Stimulated activated CD8-positive, alpha-beta memory T cell treated with anti-CD3 and anti-CD28 coated beads, Interleukin-4, amount 100 ng/mL, for 1 hour (primary cell): ENCODE measurements at regions not wholly inside any gene's neighbourhood (a gene's known extent, or its start where the extent isn't known, plus 50 kb on each side); places are given as distances from the start of the nearest gene placed in this dataset.

Experiments
- DNase-seq, 2 donors: peaks; one replicate each; pipeline ENCODE4 v3.0.0-alpha.2; 2020; ENCODE audit warnings: low read depth in 2 of 2, low spot score in 1 of 2

DNA sequence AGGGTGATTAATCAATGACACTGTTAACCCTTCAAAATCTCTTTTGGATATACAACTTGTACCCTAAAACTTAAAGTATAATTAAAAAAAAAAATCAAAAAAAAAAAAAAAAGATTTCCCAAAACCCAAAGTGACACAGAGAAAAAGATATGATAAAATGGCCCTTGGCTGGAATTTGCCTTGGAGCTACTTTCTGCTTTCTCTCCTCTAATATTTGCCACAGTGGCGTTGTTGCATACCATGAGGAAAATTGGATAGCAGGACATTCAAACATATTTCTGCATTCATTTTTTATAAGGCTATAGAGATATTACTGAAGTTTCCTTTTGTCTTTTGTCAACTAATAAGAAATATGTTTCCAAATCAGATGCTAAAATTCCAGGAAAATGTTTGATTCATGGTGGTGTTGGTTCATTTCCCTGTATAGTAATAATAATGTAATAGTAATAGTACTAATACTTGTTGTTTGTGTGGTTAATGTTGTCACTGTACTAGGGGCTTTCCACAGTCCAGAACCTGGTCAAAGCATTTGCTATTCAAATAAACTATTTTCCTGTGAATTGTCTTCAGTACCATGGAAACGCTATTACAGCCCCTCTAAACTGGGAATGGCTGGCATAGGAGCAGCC, 441.3 kb upstream of the THBS1 start:
- no peak for DNase-seq

GRCh38 chr15:39140060-39140604, 440.7 kb upstream of the THBS1 start:
- DNase-seq: no peak

DNA sequence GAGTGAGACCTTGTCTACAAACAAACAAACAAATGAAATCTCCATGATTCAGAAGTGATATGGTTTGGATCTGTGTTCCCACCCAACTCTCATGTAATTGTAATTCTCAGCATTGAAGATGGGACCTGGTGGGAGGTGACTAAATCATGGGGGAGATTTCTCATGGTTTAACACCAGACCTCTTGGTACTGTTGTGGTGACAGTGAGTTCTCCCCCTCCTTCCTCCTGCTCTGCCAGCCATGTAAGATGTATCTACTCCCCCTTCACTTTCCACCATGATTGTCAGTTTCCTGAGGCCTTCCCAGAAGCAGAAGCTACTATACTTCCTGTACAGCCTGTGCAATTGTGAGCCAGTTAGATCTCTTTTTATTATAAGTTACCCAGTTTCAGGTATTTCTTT, 438.4 kb upstream of the THBS1 start:
- DNase-seq: no peak

GRCh38 chr15:39143479-39143878, 437.4 kb upstream of the THBS1 start:
- no peak for DNase-seq

DNA sequence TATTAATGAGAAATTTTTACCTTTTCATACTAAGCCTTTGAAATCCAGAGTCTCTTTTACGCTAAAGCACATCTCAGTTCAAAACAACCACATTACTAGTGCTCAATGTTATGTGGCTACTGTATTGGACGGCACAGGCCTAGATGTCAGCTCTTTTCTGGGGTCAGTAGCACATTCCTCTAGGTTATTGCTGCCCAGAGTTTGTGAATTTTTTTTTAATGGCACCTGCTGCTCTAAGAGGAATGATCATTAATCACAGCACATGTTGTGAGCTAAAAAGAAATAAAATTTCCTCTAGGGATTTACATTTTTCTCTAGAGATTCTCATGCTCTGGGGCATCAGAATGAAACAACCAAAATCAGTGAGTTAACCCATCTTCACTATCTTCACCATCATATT, 436.8 kb upstream of the THBS1 start:
- no peak for DNase-seq

DNA sequence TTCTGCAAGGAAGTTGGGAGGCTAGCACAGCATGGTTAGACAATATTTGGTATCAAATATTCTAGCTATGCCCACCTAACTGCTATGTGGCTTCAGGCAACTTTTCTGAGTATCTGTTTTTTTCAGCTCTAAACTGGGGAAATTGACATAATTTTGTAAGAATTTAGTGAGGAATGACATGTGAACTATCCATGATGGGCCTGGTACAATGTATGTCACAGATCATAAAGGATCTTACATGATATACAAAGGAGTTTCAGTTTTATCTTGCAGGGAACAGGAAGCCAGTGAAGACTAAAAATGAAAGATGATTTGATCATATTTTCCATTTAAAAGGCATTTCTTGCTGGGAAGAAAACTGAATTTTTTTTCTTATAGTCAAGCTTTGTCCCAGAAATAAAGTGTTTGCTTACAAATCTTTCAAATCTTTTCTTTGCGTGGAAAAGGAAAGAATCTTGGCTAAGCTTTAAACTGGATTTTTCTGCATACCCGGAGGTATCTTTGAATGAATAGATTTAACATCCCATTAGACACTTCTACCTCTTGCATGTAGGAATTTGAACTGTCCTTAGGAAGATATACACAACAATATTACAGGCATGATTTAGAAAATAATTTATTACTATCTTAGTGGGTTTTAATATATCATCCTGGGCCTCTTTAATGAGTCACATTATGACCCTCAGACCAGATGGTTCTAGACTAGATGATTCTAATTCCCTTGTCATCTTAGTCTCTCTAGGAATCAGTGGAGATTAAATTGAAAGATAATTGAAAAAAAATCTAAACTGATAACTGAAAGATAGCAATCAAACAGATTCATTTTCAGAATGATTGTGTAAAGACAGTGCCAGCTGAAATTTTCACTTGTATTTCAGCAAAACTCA, 436.0 kb upstream of the THBS1 start:
- DNase-seq: no peak

DNA sequence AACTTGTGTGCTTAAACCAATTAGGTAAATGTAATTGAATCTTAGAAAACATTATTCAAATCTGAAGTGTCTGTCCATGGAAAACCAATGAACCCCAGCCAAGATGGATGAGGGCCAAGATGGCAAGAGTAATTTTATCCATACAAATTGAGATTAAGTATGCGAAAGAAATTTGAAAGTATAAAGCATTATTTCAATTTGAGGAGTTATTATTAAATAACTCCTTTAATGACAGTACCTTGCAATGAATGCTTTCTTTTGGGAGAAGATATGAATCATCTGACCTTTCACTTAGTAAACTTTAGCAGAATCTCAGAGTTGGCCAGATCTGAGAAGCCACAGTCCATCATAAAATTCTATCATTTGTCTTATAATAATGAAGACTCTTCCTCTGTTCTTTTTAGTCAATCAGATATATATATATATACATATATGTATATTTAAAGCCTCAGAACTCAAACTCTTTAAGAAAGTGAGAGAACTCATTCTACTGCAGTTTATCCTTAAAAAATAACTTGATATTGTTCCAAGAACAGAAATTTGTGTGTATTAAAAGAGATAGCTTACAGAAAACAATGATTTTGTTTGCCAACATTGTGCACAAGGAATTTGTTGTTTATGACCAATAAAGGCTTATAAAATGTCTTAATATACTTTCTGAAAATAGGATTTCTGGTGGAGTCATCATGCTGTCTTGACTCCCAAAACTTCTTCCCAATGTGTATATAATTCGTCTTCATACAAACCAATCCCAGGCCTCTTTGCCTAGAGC, 434.8 kb upstream of the THBS1 start:
- no peak for DNase-seq

- DNase-seq: no peak
Observed at GRCh38 chr15:39149636-39150150, 431.2 kb upstream of the THBS1 start.

DNA sequence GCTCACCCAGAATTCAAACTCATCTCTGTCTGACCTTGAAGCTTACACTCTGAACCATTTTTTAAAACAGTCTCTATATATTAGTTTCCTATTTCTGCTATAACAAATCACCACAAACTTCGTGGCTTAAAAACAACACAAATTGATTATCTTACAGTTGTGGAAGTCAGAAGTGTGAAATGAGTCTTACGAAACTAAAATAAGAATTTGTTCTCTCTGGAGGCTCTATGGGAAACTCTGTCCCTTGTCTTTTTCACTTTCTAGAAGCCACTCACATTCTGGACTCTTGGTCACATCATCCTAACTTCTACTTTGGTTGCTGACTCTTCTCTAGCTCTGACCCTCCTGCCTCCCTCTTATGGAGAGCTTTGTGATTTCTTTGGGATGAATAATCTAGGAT, 429.3 kb upstream of the THBS1 start:
- DNase-seq: no peak

DNA sequence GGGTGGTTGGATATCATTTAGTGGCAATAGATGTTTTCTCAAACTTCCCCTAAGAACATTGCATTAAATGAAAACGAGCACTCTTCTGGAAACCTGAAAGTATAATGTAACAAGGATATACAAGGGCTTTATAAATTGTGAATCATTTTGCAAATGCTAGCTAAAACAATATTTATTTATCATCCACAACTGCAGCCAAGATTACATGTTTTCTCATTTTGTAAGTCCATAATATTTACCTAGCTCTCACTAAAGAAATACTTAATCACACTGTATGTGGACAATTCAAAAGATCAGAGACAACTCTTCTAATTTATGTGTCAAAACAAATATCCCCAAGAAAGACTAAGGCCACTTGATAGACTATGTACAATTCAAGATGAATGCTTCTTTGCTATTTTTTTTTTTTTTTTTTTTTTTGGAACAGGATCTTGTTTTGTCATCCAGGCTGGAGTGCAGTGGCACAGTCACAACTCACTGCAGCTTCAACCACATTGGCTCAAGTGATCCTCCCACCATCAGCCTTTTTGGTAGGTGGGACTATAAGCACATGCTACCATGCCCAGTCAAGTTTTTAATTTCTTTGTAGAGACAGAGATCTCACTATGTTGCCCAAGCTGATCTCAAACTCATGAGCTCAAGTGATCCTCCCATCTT, 427.7 kb upstream of the THBS1 start:
- no peak for DNase-seq

- no peak for DNase-seq
Observed at GRCh38 chr15:39153716-39154115, 427.2 kb upstream of the THBS1 start.

DNA sequence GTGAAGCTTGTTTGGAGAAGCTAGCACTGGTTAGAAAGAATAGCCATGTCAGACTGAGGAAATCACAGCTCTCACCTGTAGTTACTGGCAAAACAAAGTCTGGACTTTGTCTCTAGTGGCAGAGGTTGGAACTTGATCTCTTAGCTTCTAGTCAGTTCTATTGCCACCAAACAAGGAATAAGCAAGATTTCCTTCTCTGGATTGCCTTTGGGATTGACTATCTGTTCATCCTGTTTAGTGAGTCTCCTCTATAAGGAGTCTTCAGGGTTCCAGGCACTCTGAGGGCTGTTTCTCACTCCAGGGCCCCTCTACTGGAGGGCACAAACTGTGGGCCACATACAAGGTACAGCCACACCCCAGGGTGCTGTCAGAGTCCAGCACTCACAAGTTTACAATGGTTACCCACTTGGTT, 426.6 kb upstream of the THBS1 start:
- DNase-seq: no peak

DNA sequence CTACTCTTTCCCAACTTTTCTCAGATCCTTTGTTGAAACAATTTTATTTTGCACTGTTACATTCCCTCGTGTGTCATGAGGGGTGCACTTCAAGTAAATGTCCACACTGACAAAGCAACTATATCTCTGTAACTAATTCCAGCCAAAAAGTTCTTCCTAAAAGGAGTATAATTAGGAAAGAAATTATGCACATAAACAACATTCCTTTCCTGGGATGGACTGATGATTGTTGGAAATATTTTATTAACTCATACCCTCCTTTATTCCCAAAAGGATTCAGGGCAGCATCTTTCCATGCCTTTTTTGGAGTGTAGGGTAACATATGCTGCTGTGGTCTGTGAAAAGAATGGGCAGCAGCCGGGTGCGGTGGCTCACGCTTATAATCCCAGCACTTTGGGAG, 426.1 kb upstream of the THBS1 start:
- no peak for DNase-seq

DNA sequence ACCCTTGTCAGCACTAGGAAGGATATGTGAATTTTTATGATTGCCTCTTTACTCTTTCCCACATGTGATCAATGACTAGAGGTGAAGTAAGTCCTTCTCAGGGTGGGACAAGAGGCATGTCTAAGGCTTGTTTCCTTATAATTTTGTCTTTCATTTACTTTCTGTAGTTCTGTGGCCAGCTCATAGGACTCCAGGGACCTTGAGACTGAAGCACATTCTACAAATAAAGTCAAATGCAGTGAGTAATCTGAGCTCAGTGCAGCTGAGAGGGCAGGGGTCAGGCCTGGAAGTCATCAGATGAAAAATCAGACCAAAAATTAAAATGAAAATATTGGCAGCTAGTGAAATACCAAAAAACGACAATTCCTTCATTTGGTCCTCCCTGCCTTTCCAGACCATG, 424.7 kb upstream of the THBS1 start:
- no peak for DNase-seq

GRCh38 chr15:39156646-39157250, 424.1 kb upstream of the THBS1 start:
- DNase-seq: no peak

GRCh38 chr15:39157882-39158281, 423.0 kb upstream of the THBS1 start:
- no peak for DNase-seq

GRCh38 chr15:39159833-39160232, 421.0 kb upstream of the THBS1 start:
- DNase-seq: no peak

DNA sequence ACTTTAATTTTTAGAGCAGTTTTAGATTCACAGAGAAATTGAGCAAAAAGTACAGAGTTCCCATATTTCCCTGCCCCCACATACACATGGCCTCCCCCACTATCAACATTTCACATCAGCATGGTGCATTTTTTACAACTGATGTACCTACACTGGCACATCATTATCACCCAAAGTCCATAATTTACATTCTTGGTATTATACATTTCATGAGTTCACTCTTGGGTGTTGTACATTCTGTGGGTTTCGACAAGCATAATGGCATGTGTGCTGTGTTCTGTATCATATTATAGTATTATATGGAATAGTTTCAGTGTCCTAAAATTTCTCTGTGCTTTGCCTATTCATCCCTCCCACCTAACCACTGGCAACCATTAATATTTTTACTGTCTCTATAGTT, 419.8 kb upstream of the THBS1 start:
- DNase-seq: no peak

DNA sequence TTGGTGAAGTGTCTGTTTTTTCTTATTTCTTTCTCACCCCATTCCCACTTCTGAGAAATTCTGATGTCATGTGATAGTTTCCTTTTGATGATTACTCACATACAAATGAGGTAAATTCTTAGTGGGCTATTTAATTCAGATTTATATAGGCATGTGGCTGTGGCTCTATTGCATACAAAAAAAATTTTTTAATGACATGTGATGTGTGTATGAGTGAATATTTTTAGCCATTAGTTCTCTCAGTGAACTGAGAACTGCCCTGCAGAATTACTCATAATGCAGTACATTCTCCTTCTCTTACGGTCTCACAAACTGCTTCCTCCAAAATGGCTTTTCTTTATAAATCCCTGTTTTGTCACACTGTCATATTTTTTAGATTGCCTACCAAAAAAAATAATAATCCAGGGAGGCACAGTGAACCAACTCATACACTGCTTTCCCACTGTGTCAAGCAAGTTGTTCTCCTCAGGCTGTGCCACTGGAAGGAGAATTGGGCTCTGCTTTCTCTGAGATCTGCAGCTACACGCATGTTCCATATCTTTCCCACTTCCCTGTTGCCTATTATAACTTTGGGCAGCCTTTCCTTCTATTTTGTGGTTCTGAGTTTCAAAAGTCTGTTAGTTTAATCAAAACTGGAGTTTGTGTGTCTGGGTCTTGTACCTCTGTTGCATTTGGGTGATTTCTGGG, 415.7 kb upstream of the THBS1 start:
- no peak for DNase-seq
